Parathyroid adenoma (tissue), 2 donors: ENCODE measurements at regions not wholly inside any gene's neighbourhood (a gene's known extent, or its start where the extent isn't known, plus 50 kb on each side); places are given as distances from the start of the nearest gene placed in this dataset.

Source experiments
- H2AFZ ChIP-seq: fragments of 300-600 bp; sonication (generic); one replicate; pipeline ENCODE4 v1.7.0; 2017; ENCODE audit warnings: antibody characterized with exemption, mild to moderate bottlenecking
- H3K27ac ChIP-seq: fragments of 300-600 bp; sonication (generic); one replicate; pipeline ENCODE4 v1.7.0; 2017
- H3K27me3 ChIP-seq: fragments of 300-600 bp; sonication (generic); one replicate; pipeline ENCODE4 v1.7.0; 2017; ENCODE audit warnings: low read length; ENCODE audit not compliant: control insufficient read depth, insufficient read depth
- H3K36me3 ChIP-seq: fragments of 300-600 bp; sonication (generic); one replicate; pipeline ENCODE4 v1.7.0; 2017; ENCODE audit warnings: low read length; ENCODE audit not compliant: control insufficient read depth, insufficient read depth
- H3K4me1 ChIP-seq: fragments of 300-600 bp; sonication (generic); one replicate; pipeline ENCODE4 v1.7.0; 2017; ENCODE audit warnings: control low read depth
- H3K4me2 ChIP-seq: fragments of 300-600 bp; sonication (generic); one replicate; pipeline ENCODE4 v1.7.0; 2017; ENCODE audit warnings: low read length
- H3K4me3 ChIP-seq: fragments of 300-600 bp; sonication (generic); one replicate; pipeline ENCODE4 v1.7.0; 2017; ENCODE audit warnings: low read depth, low read length
- H3K79me2 ChIP-seq: fragments of 300-600 bp; sonication (generic); one replicate; pipeline ENCODE4 v1.7.0; 2017; ENCODE audit warnings: control low read depth
- H3K9ac ChIP-seq: fragments of 300-600 bp; sonication (generic); one replicate; pipeline ENCODE4 v1.7.0; 2017; ENCODE audit warnings: mild to moderate bottlenecking
- H3K9me3 ChIP-seq: fragments of 300-600 bp; sonication (generic); one replicate; pipeline ENCODE4 v1.7.0; 2017; ENCODE audit warnings: low read length; ENCODE audit not compliant: control insufficient read depth
- CTCF ChIP-seq: fragments of 300-600 bp; sonication (generic); IDR thresholded peaks from one replicate; pipeline ENCODE4 v1.7.0; 2017; ENCODE audit warnings: antibody characterized with exemption, mild to moderate bottlenecking
- donor health status: primary hyperparathyroidism.

GRCh38 chr12:127962303-127962702 is 304.7 kb upstream of the TMEM132C start:
- Histone ChIP-seq H3K27me3 (no peaks in the 10 kb centered on the region), H3K9me3 (no peaks in the 10 kb centered on the region), H3K4me3 (no peak overlapping the region), H3K4me1 (no peaks in the 10 kb centered on the region), H2AFZ (no peak overlapping the region), H3K4me2 (no peak overlapping the region), H3K79me2 (no peaks in the 10 kb centered on the region), H3K27ac (no peak overlapping the region), H3K36me3 (no peaks in the 10 kb centered on the region), H3K9ac (no peak overlapping the region)
- TF ChIP-seq CTCF, result no peak

GRCh38 chr12:127963933-127964332 is 303.0 kb upstream of the TMEM132C start:
- H3K27me3 ChIP-seq, result no peaks in the 10 kb centered on the region
- no peak overlapping the region for H3K4me3 ChIP-seq
- H3K9me3 ChIP-seq, result no peaks in the 10 kb centered on the region
- H3K27ac ChIP-seq, result no peak overlapping the region
- no peaks in the 10 kb centered on the region for H3K36me3 ChIP-seq
- H3K4me1 ChIP-seq, result no peaks in the 10 kb centered on the region
- no peak for TF ChIP-seq CTCF
- no peak overlapping the region for H2AFZ ChIP-seq
- H3K9ac ChIP-seq, result no peak overlapping the region
- no peak overlapping the region for H3K4me2 ChIP-seq
- no peaks in the 10 kb centered on the region for H3K79me2 ChIP-seq

- Histone ChIP-seq H3K4me2 (no peak overlapping the region), H3K4me3 (no peak overlapping the region), H3K36me3 (no peaks in the 10 kb centered on the region), H3K4me1 (no peaks in the 10 kb centered on the region), H3K27ac (no peak overlapping the region), H3K27me3 (no peaks in the 10 kb centered on the region), H3K9me3 (no peaks in the 10 kb centered on the region), H3K79me2 (no peaks in the 10 kb centered on the region), H3K9ac (no peak overlapping the region), H2AFZ (no peak overlapping the region)
- TF ChIP-seq CTCF, result no peak
Measured at GRCh38 chr12:127964717-127965116, 302.3 kb upstream of the TMEM132C start.

- Histone ChIP-seq H3K27me3 (no peaks in the 10 kb centered on the region), H3K4me2 (no peak overlapping the region), H3K9me3 (no peaks in the 10 kb centered on the region), H3K27ac (no peak overlapping the region), H3K4me1 (no peaks in the 10 kb centered on the region), H3K79me2 (no peaks in the 10 kb centered on the region), H3K9ac (no peak overlapping the region), H2AFZ (no peak overlapping the region), H3K4me3 (no peak overlapping the region), H3K36me3 (no peaks in the 10 kb centered on the region)
- TF ChIP-seq CTCF, result no peak
Measured at GRCh38 chr12:127966331-127966730, 300.6 kb upstream of the TMEM132C start.

- no peaks in the 10 kb centered on the region for H3K4me1 ChIP-seq
- H3K27me3 ChIP-seq, result no peaks in the 10 kb centered on the region
- TF ChIP-seq CTCF, result no peak
- H3K79me2 ChIP-seq, result no peaks in the 10 kb centered on the region
- H3K4me2 ChIP-seq, result no peak overlapping the region
- H3K9ac ChIP-seq, result no peak overlapping the region
- no peaks in the 10 kb centered on the region for H3K9me3 ChIP-seq
- no peak overlapping the region for H2AFZ ChIP-seq
- H3K27ac ChIP-seq, result no peak overlapping the region
- no peaks in the 10 kb centered on the region for H3K36me3 ChIP-seq
- H3K4me3 ChIP-seq, result no peak overlapping the region
Measured at GRCh38 chr12:127970491-127970890, 296.5 kb upstream of the TMEM132C start.
